DOHH2 (cell line): ENCODE measurements at regions not wholly inside any gene's neighbourhood (a gene's known extent, or its start where the extent isn't known, plus 50 kb on each side); places are given as distances from the start of the nearest gene placed in this dataset.

ENCODE experiments used
- H3F3A ChIP-seq: fragments of 200-600 bp; sonication (generic), shearing (Covaris generic); 2 replicates; pipeline ENCODE4 v1.6.0; 2016; ENCODE audit warnings: antibody characterized with exemption, mild to moderate bottlenecking; ENCODE audit not compliant: control insufficient read depth, insufficient read depth
- H3K27ac ChIP-seq: fragments of 200-600 bp; sonication (generic); 2 replicates; pipeline ENCODE4 v1.5.1; 2014; ENCODE audit warnings: low read depth, mild to moderate bottlenecking, low read length, moderate library complexity
- H3K27me3 ChIP-seq: fragments of 200-600 bp; sonication (generic); 2 replicates; pipeline ENCODE4 v1.6.1; 2014; ENCODE audit warnings: mild to moderate bottlenecking, low read length, mixed read lengths; ENCODE audit not compliant: control insufficient read depth
- H3K36me3 ChIP-seq: fragments of 200-600 bp; sonication (generic); 2 replicates; pipeline ENCODE4 v1.6.1; 2014; ENCODE audit warnings: mild to moderate bottlenecking, low read length, moderate library complexity, mixed read lengths; ENCODE audit not compliant: control insufficient read depth
- H3K4me1 ChIP-seq: fragments of 200-600 bp; sonication (generic); 2 replicates; pipeline ENCODE4 v1.6.1; 2014; ENCODE audit warnings: mild to moderate bottlenecking, low read length, mixed read lengths; ENCODE audit not compliant: control insufficient read depth
- H3K4me2 ChIP-seq: fragments of 200-600 bp; sonication (generic); 2 replicates; pipeline ENCODE4 v1.6.0; 2014; ENCODE audit warnings: mild to moderate bottlenecking, low read length, moderate library complexity
- H3K4me3 ChIP-seq: fragments of 200-600 bp; sonication (generic); 2 replicates; pipeline ENCODE4 v1.5.1; 2014; ENCODE audit warnings: mild to moderate bottlenecking, low read length, mixed read lengths
- H3K79me2 ChIP-seq: fragments of 200-600 bp; sonication (generic); 2 replicates; pipeline ENCODE4 v1.6.1; 2014; ENCODE audit warnings: mild to moderate bottlenecking, low read length, mixed read lengths; ENCODE audit not compliant: control insufficient read depth
- H3K9me2 ChIP-seq: fragments of 200-600 bp; sonication (generic); replicated peaks from 2 replicates; pipeline ENCODE4 v1.6.1; 2014; ENCODE audit warnings: mild to moderate bottlenecking, low read length, mixed read lengths; ENCODE audit not compliant: control insufficient read depth
- H3K9me3 ChIP-seq: fragments of 200-600 bp; sonication (generic); 2 replicates; pipeline ENCODE4 v1.6.1; 2014; ENCODE audit warnings: antibody characterized with exemption, low read length, mixed read lengths; ENCODE audit not compliant: control insufficient read depth, insufficient read depth
- H4K20me1 ChIP-seq: fragments of 200-600 bp; sonication (generic); 2 replicates; pipeline ENCODE4 v1.6.0; 2014; ENCODE audit warnings: low read depth, mild to moderate bottlenecking, antibody characterized with exemption, low read length, moderate library complexity; ENCODE audit not compliant: control insufficient read depth, insufficient read depth
- CTCF ChIP-seq: fragments of 200-600 bp; sonication (generic); IDR thresholded peaks from one replicate; pipeline ENCODE4 v1.5.1; 2014; ENCODE audit warnings: antibody characterized with exemption, mild to moderate bottlenecking, low read depth, low read length; ENCODE audit not compliant: poor library complexity, severe bottlenecking
- EZH2phosphoT487 ChIP-seq: fragments of 200-600 bp; sonication (generic); IDR thresholded peaks from 2 replicates; pipeline ENCODE4 v1.6.1; 2017; ENCODE audit warnings: borderline replicate concordance, mild to moderate bottlenecking, antibody characterized with exemption, low read length, moderate library complexity, mixed read lengths

- TF ChIP-seq EZH2phosphoT487 (no peak), CTCF (no peak)
- H3K79me2 ChIP-seq = no peaks in the 10 kb centered on the region
- no peaks in the 10 kb centered on the region for H4K20me1 ChIP-seq
- no peak overlapping the region for H3K27ac ChIP-seq
- H3F3A ChIP-seq = no peaks in the 10 kb centered on the region
- H3K36me3 ChIP-seq = no peaks in the 10 kb centered on the region
- no peaks in the 10 kb centered on the region for H3K9me2 ChIP-seq
- peaks cover 5% of the 10 kb centered on the region; the same call in 1 of the 2 replicates for H3K27me3 ChIP-seq
- no peak overlapping the region for H3K4me3 ChIP-seq
- peaks cover 6% of the 10 kb centered on the region; the same call in 1 of the 2 replicates for H3K9me3 ChIP-seq
- no peaks in the 10 kb centered on the region for H3K4me1 ChIP-seq
- no peak overlapping the region for H3K4me2 ChIP-seq
Measured at GRCh38 chr5:171713152-171713551, 72.5 kb upstream of the SMIM23 start.

DNA sequence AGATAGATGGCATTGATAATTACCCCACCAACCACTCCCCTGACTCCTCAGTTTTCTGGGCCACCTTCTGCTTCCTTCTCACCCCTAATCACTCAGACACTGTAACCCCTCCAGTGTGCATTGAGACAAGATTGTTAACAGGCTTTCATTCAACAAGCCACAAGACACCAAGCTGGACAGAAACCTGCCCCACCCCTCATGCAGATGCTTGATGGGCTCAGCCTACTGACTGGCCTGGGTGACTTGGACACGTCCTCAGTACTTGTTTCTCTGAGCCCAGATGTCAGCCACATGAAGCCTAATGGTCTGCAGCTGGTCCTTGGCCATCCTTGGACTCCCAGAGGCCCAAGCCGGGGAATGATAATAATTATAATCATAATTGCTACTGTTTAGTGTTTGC lies 71.4 kb upstream of the SMIM23 start:
- Histone ChIP-seq H3K36me3 (no peaks in the 10 kb centered on the region), H4K20me1 (no peaks in the 10 kb centered on the region), H3F3A (no peaks in the 10 kb centered on the region), H3K4me2 (no peak overlapping the region), H3K4me3 (no peak overlapping the region), H3K27me3 (peaks cover 5% of the 10 kb centered on the region; the same call in 1 of the 2 replicates), H3K27ac (no peak overlapping the region), H3K9me2 (no peaks in the 10 kb centered on the region), H3K9me3 (peaks cover 6% of the 10 kb centered on the region; the same call in 1 of the 2 replicates), H3K79me2 (no peaks in the 10 kb centered on the region), H3K4me1 (no peaks in the 10 kb centered on the region)
- TF ChIP-seq CTCF = no peak
- no peak for TF ChIP-seq EZH2phosphoT487

DNA sequence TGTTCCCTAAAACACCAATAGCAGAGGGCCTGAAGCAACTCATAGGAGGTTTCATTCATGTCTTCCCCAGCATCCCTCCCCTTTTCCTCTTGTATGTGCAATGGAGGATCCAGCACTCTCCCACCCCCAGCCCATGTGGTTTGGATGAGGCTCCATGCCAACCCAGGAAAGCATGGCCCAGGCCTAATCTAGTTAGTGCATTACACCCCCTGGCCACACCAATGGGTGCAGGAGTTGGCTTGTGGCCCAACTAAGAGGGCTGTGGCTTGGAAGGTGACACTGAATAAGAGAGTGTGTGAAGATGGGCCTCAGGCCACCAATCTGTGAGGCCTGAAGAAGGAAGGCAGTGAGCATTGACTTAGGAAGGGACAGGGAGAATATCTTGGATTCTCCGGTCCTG lies 70.8 kb upstream of the SMIM23 start:
- Histone ChIP-seq H4K20me1 (no peaks in the 10 kb centered on the region), H3K4me3 (no peak overlapping the region), H3K4me1 (no peaks in the 10 kb centered on the region), H3K27ac (no peak overlapping the region), H3F3A (no peaks in the 10 kb centered on the region), H3K9me3 (peaks cover 6% of the 10 kb centered on the region; the same call in 1 of the 2 replicates), H3K4me2 (no peak overlapping the region), H3K79me2 (no peaks in the 10 kb centered on the region), H3K27me3 (peaks cover 5% of the 10 kb centered on the region; the same call in 1 of the 2 replicates), H3K9me2 (no peaks in the 10 kb centered on the region), H3K36me3 (no peaks in the 10 kb centered on the region)
- TF ChIP-seq CTCF (no peak), EZH2phosphoT487 (no peak)
